ENCODE measurements at regions not wholly inside any gene's neighbourhood (a gene's known extent, or its start where the extent isn't known, plus 50 kb on each side); places are given as distances from the start of the nearest gene placed in this dataset.
A peak's percentile ranks its signal among the peaks of the same experiment; 100 is the strongest.

DNA sequence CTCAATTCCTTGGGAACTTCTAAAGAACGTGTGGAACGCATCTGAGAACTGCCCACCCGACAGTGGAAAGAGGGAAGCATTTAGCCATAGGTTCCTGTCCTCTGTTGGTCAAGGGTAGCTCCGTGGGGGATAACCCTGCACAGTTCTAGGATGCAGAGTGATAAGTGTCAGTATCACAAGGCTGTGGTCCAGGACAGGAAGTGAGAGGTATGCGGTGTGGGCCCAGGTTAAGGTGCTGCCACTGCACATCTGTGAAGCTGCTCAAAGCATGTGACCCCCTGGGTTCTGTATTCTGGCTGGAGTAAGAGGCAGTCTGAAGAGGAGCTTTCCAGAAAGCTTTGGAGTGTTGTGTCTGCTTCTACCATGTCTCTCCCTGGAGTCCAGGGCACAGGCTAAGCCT lies 51.7 kb upstream of the HES1 start:
- peak in 1 of 3 donors; percentile 59 for DNase-seq
- H3K4me1 ChIP-seq: peaks cover 0 to 31% (median 2%) of the 10 kb centered on the region in 4 donors
- H3K27me3 ChIP-seq: no peaks in the 10 kb centered on the region
- no peak overlapping the region for H3K27ac ChIP-seq
- H3K36me3 ChIP-seq: no peaks in the 10 kb centered on the region
- no peak for TF ChIP-seq POLR2A (IDR thresholded peaks at IDR 0.05)
- TF ChIP-seq, protein P1, sequence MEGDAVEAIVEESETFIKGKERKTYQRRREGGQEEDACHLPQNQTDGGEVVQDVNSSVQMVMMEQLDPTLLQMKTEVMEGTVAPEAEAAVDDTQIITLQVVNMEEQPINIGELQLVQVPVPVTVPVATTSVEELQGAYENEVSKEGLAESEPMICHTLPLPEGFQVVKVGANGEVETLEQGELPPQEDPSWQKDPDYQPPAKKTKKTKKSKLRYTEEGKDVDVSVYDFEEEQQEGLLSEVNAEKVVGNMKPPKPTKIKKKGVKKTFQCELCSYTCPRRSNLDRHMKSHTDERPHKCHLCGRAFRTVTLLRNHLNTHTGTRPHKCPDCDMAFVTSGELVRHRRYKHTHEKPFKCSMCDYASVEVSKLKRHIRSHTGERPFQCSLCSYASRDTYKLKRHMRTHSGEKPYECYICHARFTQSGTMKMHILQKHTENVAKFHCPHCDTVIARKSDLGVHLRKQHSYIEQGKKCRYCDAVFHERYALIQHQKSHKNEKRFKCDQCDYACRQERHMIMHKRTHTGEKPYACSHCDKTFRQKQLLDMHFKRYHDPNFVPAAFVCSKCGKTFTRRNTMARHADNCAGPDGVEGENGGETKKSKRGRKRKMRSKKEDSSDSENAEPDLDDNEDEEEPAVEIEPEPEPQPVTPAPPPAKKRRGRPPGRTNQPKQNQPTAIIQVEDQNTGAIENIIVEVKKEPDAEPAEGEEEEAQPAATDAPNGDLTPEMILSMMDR (IDR thresholded peaks at IDR 0.05): no peak
- no peak overlapping the region for H3K4me3 ChIP-seq
- no peaks in the 10 kb centered on the region for H3K9me3 ChIP-seq
